NCI-H2107 treated with DMSO at 0.1 percent for 48 hours (cell line): ENCODE measurements at regions not wholly inside any gene's neighbourhood (a gene's known extent, or its start where the extent isn't known, plus 50 kb on each side); places are given as distances from the start of the nearest gene placed in this dataset.
"Not testable (repeated sequence)": the region's sequence is repeated elsewhere in the genome, so short reads cannot be mapped to it uniquely, and the experiment has no call there.

Experiments used
- DNase-seq: peaks from one replicate; lab custom pipeline; 2025; ENCODE audit not compliant: unreplicated experiment; lab: John Stamatoyannopoulos, UW

DNA sequence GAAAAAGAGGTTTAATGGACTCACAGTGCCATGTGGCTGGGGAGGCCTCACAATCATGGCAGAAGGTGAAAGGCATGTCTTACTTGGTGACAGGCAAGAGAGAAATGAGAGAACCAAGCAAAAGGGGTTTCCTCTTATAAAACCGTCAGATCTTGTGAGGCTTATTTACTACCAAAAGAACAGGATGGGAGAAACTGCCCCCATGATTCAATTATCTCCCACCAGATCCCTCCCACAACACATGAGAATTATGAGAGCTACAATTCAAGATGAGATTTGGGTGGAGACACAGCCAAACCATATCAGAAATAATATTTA, 340.8 kb upstream of the TBC1D5 start:
- DNase-seq, result not testable (repeated sequence)

DNA sequence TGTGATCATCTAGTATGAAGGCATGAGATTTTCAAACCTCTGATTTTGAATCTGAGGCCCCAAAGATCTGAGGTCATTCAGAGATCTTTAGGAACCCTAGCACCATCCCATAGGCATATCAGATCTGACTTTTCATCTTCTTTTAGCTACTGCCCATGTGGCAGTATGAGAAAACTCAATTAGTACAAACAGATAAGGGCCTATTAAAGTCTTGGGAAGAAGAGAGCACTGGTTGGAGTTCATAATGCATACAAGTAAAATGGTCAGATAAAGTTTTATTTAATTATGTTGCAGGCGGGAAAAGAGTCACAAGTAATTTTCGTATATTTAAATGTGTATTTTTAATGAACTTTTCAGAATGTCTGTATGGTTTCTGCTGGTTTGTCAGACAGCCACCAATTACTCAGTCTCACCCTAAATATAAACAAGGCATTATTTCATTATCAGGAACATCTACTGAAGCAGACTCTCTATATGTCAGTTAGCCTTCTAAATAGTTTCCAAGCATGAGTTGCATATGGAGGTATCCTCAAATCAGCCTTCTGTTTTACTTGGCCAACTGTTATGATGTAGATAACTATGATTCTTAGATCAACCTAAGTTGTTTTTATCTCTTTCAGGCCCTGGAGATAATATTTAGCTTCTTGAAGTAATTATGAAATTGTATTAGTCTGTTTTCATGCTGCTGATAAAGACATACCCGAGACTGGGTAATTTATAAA, 340.3 kb upstream of the TBC1D5 start:
- DNase-seq, result no peak

DNA sequence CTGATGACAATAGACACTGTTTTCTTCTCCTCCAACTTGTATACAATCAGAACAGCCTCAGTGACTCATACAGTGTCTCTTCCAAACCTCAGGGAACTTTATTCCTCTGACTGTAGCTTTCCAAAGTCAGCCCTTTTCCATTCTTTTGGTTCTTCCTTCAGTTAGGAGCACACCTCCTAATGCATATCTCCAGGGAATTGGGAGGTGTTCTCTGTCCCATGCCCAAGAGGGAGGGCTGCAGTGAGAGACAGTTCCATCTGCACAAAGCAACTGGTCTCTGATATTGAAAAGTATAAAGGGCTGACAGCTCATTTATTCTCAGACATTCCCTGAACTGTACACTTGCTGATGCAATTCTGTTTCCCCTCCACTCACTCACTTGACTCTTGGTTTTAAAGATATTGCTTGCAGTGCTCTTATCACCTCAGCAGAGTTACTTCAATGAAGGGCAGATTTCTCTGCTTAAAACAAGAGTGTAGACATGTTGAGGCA, 337.8 kb upstream of the TBC1D5 start:
- no peak for DNase-seq

DNA sequence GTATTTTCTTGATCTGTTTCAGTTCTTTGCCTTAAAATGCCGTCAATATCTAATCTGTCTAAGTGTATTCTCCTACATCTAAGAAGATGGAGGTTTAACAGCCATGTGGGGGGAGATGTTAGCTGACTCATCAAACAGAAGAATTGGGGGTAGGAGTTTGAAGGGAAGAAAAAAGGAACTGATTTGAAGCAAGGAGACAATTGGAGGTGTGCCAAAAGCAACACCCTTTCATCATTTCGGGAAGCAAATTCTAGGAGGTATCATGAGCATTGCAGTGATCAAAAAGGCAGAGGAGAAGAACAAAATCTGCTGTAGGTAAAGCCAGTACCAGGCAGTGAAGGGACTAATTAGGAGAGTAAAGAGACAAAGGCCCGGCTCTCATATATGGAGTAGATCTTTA, 337.3 kb upstream of the TBC1D5 start:
- DNase-seq, result no peak

DNA sequence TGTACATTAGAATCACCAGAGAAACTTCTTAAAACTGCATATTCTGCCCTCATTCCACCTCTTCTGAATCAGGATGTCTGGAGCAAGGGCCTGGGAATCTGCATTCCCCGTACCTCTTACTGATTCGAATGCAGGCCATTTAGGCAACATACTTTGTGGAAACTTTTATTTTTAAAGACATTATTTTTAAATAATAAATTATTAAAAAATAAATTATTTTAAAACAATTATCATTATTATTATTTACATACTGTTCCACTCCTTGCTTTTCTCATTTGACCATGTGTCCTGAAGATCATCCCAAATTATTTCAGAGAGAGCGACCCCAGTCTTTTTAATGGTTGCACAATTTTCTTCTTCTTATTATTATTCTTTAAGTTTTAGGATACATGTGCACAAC, 336.6 kb upstream of the TBC1D5 start:
- no peak for DNase-seq

DNA sequence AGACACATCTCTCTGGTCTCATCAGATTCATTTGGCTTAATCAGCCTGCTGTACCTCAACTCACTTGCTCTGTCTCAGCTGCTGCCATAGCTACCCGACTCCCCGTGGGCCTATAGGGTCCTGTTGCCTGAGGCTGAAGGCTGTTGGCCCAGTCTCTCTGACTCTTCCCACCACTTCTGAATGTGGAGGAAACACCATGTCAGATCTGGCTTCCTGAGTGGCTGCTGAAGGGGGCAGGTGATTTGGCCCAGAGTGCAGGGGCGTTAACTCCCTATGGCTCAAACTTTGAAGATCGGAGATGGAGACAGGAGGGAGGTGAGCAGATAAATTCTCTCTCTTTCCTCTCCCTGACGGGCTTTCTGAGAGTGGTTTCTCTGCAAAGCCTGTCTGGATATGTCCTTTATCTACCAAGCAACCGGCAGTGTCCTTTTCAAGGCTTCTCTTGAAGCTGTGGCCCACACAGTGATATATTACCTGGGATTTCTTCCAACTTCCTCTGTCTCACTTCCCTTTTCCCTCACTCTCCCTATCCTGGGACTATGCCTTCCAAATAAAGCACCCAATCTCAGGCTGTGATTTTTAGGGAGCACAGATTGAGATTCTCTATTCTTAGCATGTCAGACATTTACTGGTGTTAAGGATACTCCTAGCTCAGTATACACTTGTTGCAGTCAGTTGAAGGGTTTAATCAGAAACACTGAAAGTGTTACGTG, 334.9 kb upstream of the TBC1D5 start:
- no peak for DNase-seq

DNA sequence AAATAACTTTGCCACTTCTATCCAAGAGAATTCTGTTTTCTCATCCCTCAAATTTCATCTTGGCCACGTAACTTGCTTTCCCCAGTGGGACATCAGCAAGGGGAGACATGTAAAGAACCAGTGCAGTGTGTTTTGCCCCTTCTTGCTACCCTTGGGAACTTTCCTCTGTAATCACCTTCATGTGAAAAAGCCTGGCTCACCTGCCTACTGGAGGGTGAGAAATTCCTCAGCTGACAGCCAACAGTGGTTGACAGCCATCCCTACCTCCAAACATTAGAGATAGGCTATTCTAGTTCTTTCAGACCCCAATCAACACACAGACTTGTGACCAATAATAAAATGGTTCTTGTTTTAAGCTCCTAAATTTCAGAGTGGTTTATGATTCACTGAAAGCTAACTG, 333.9 kb upstream of the TBC1D5 start:
- DNase-seq, result no peak

DNA sequence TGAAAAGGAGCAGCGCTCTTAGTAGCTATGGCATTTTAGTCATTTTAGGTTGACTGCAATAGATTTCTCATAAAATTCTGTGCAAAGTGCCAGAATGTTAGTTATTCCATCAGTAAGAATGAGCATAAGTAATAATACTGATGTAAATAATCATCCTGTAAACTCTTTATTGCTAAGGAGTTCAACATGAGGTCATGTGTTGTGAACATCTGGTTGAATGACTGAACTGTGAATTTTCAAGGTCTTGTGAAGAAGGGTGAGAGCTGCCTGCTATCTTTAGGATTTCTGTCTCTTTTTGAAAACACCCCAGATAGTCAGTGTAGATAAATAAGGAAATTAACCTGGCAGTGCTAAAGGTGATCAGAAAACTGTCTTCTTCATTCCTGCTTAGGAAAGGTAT, 333.4 kb upstream of the TBC1D5 start:
- no peak for DNase-seq

DNA sequence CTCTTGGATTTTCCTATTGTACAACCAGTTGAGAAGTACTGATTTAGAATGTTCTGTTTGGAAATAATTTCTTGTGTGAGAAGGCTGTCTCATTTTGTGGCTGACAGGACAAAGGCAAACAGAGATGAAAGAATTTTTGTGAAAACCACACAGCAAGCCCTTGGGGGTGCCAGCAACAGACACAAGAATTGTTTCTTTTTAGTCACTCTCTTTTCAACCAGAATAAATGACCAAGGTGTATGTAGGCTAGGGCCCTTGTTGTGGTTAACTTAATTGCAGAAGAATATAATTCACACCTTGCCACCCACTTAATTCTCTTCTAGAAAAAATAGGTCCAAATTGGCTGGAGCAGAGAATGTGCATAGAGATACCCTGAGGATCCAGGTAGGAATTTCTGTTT, 329.4 kb upstream of the TBC1D5 start:
- no peak for DNase-seq

DNA sequence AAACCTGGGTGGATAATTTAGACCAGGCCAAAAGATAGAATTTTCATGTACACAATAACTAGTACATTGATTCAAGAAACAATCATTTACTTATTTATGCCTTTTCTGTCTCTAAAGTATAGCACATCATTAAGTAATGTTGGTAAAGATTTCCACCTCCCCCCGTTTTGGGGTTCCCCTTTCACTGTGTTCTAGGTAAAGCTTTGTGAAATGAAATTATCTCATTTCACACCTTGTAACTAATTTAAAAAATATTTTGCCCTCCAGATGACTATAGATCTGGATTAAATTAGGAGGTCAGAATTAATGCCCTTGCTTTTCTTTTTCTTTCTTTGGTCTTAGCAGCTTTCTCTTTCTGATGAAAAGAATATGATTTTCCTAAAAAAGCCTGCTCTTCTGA, 328.5 kb upstream of the TBC1D5 start:
- DNase-seq, result no peak

DNA sequence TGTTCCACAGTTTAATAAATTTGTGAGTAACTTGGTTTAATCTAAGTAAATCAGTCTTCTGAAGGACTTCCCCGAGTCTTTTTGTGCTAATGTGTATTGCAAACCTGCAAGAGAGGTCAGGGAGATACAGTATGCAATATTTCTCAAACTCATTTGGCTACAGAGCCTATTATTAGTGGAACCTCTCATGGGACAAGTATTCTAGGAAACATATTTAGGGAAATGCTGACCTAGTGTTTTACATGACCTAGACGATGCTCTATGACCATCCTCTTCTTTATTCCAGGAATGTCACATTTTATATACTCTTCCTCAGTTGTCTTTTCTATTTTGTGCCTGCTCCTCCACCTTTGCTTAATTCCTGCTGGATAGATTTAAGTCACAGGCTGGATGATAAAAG, 327.8 kb upstream of the TBC1D5 start:
- no peak for DNase-seq

DNA sequence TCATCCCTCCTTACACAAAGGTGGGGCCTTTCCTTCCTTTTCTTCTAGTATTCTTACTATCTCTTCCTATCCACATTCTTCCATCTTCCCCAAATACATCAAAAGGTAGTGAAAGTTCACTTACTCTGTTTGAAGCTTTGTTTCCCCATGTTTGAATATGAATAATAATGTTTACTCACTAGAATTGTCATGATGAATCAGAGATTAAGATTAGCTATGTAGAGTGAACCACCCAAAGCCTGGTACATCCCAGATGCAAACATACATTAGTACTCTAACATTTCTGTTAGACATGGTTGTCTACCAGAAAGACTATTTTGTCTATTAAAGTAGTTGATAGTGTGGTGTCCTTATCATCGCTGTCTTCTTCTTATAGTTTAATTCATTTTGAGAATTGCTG, 327.1 kb upstream of the TBC1D5 start:
- no peak for DNase-seq

DNA sequence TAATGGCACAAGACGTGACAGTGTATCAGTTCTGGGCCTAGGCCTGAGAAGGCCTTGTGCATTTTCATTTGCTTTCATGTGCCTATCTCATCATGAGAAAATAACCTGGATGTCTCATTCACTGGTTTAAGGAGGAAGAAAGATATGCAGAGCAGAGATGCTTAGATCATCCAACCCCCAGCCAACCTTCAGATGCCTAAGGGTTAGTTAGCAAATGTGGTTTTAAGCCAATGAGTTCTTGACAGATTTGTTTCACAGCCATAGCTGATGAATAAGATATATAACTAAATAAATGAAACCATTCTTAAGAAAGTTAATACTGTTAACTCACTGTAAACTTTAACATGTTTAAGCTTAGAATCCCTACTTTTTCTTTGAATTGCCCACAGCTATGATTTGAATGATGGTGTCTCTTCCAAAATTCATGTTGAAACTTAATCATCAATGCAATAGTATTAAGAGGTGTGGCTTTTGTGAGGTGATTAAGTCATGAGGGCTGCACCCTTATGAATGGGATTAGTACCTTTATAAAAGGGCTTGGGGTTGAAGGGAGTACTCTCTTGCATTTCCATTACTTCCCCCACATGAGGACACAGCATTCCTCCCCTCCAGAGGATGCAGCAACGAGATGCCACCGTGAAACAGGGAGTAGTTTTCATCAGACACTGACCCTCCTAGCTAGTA, 324.6 kb upstream of the TBC1D5 start:
- DNase-seq, result no peak

DNA sequence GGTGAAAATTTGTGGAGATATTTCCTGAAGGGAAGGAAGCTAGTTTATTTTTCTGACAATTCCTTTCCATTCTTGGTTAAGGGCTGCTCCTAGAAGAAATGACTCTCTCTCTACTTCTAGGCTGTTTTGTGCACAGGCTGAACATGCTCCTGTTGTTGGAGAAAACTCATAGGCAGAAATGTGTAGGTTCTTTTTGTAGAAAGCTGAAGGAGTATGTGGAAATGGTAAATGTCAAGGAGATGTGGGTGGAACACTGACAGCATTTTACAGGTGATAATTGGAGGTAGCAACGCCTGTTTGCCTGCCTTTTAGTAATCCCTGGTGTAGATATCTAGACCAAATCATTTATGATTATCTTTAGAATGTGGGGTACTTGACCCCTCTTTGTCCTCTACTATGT, 322.2 kb upstream of the TBC1D5 start:
- no peak for DNase-seq

DNA sequence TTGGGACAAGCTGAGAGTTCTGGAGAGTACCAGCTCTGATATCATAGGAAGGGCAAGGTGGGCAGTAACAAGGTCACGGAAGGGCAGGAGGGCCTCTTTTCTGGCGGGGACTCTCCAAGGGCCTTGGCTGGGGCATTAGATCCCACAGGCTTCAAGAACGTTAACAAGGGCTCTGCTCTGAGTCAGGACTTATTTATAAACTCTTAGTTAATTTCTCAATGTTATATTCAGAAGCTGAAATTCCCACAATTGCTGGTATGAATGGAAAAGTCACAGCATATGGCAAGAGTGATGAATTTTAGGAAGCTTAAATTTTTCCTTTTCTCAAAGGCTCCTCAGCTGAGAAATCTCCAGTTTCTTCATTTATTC, 320.2 kb upstream of the TBC1D5 start:
- DNase-seq, result no peak

DNA sequence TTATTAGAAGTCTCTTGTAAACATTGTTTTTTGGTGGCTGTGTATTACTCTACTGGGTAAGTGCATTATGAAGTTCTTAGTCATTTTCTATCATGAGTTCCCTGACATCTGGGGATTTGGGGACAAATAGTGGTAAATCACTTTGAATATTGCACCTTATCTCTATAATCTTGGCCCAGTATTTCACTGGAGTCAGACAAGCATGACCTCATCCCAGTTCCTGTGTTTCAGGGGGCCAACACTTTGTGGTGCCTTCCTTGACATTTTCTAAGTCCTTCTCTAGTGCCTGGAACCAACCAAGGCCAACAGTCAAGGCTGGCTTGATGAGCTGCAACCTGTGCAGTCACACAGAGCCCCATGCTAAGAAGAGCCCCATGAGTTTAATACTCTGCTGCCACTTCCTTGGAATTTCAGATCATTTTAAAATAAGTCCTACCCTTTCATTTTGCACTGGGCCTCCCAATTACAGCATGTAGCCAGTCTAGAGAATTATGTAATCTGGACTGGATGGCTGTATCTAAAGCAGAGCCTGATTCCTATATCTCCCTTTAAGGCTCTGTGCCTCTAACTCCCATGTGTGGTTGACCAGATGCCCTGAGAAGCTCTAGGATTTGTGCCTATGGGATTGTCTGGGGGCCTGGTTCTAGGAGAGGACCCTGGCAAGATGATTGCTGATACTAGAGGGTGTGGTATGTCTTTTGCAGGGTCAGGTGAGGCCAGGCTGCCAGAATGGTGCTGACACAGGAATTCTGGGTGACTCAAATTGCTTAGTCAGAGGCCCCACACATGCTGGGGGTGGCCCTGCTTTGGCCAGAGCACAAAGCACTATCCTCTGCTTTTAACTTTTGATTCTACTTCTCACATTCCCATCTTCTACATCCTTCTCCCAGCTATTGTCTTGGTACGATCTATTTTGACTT, 319.6 kb upstream of the TBC1D5 start:
- no peak for DNase-seq

DNA sequence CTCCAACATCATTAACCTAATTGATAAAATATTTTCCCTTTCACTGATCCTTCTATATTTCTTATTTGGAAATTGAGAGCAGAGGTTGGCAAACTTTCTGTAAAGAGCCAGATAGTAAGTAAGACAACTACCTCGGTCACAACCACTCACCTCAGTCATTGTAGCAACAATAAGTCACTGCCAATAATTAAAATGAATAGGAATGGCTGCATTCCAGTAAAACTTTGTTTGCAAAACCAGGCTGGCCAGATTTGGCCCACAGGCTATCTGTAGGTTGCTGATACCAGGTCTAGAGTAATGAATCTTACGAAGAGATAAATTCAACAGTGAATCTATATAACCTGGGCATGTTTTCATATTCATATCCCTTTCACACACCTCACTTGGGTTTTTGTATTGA, 316.2 kb upstream of the TBC1D5 start:
- no peak for DNase-seq

DNA sequence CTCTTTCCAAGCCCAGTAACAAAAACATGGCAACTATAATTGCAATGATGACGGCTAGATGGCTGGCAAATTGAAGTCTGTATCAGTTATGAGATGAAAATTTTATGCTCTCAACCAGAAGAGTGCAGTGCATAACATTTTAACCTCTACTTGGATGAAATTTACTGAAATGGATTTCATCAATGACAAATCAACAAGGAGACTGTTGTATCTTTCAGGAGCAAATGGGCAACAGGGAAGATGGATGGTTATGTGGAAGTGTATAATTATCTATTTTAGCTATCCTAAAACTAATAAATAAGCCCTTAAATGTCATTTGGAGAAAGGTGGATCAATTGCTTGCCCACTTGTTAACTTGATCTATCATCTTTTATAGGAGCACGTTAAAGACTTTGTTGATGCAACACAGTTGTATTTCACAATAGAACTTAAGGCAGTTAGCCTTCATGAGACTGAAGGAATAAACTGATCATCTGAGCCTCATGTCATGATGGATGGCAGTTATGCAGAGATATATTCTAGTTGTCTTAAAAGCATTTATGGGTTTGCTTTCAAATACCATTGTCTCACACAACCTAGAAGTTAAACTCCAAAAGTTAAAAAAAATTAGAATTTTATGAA, 315.1 kb upstream of the TBC1D5 start:
- no peak for DNase-seq

DNA sequence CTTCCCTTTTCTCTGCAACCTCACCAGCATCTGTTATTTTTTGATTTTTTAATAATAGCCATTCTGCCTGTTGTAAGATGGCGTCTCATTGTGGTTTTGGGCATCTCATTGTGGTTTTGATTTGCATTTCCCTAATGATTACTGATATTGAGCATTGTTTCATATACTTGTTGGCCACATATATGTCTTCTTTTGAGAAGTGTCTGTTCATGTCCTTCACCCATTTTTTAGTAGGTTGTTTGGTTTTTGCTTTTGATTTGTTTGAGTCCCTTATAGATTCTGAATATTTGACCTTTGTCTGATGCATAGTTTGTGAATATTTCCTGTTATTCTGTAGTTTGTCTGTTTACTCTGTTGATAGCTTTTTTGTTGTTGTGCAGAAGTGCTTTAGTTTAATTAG, 312.2 kb upstream of the TBC1D5 start:
- DNase-seq, result no peak

DNA sequence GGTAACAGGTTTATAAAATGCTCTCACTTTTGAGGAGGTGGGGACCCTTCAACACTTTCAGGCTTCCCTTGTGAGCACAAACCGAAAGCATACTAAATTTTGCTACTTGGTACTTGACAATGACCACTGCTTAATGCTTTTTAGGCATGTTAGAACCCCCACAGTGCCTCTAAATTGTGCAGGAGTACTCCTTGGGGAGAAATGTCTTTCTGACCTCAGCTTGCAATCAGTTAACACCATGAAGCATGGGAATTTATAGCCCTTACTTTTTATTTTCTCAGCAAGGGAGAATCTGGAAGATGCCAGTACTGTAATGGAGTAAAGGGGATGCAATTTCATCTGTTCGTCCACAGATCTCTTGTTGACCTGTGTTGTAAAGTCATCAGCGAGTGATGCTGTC, 308.9 kb upstream of the TBC1D5 start:
- no peak for DNase-seq

DNA sequence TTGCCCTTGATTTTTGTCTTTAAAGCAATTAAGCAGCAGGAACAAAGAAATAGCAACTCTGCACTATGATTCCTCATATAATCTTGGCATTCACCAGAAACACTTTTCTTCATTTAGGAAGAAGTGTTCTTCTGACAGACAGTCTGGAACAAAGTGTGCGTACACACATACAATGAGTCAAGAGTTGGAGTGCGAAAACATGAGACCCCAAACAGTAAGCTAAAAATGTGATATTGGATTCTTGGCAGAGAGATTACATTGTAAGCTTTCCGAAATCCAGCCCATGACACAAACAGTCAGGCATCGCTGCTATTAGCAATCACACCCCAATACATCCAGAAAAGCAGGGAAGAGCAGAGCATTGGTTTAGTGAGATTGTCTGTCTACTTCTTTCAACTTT, 306.7 kb upstream of the TBC1D5 start:
- no peak for DNase-seq
